Cardiac fibroblast (primary cell): ENCODE measurements at regions not wholly inside any gene's neighbourhood (a gene's known extent, or its start where the extent isn't known, plus 50 kb on each side); places are given as distances from the start of the nearest gene placed in this dataset.
A peak's percentile ranks its signal among the peaks of the same experiment; 100 is the strongest.
"Not testable (repeated sequence)": the region's sequence is repeated elsewhere in the genome, so short reads cannot be mapped to it uniquely, and the experiment has no call there.

Experiments used
- DNase-seq, 2 donors: peaks; one replicate each; pipeline versions ENCODE4 v3.0.0 to v3.0.0-alpha.2; 2010; ENCODE audit warnings: low read depth in 2 of 2
- H3K4me3 ChIP-seq, 2 donors: replicated peaks in 1 of 2; 1 replicate in 1 of 2; 2 replicates in 1 of 2; pipeline ENCODE4 v1.5.1; 2011; ENCODE audit warnings: low read depth in 2 of 2, low read length in 2 of 2, mild to moderate bottlenecking in 2 of 2, moderate library complexity in 1 of 2
- TF ChIP-seq, protein P1 (sequence below): IDR thresholded peaks from one replicate; pipeline ENCODE4 v1.5.1; 2011; ENCODE audit warnings: low read depth, mild to moderate bottlenecking, low read length, inconsistent platforms

DNA sequence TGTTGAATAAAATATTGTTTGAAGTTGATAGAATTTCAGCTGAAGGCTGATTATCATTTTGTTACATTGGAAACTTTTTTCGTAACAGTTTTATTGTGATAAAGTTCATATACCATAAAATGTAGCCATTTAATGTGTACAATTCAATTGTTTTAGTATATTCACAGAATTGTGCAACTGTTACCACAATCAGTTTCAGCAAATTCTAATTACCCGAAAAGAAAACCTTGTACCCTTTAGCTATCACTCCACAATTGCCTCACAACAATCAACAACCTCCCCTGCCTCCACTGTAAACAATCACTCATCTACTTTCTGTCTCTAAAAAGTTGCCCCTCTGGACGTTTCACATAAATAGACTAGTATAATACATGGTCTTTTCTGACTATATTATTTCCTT, 179.7 kb upstream of the BET1 start:
- H3K4me3 ChIP-seq, result no peak overlapping the region
- TF ChIP-seq, protein P1, sequence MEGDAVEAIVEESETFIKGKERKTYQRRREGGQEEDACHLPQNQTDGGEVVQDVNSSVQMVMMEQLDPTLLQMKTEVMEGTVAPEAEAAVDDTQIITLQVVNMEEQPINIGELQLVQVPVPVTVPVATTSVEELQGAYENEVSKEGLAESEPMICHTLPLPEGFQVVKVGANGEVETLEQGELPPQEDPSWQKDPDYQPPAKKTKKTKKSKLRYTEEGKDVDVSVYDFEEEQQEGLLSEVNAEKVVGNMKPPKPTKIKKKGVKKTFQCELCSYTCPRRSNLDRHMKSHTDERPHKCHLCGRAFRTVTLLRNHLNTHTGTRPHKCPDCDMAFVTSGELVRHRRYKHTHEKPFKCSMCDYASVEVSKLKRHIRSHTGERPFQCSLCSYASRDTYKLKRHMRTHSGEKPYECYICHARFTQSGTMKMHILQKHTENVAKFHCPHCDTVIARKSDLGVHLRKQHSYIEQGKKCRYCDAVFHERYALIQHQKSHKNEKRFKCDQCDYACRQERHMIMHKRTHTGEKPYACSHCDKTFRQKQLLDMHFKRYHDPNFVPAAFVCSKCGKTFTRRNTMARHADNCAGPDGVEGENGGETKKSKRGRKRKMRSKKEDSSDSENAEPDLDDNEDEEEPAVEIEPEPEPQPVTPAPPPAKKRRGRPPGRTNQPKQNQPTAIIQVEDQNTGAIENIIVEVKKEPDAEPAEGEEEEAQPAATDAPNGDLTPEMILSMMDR, result no peak

DNA sequence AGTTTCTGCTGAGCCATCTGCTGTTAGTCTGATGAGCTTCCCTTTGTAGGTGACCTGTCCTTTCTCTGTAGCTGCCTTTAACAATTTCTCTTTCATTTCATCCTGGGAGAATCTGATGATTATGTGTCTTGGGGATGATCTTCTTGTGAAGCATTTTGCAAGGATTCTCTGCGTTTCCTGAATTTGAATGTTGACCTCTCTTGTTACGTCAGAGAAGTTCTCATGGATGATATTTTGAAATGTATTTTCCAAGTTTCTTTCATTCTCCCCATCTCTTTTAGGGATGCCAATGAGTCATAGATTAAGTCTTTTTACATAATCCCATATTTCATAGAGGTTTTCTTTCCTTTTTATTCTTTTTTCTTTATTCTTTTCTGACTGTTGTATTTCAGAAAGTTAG, 184.2 kb upstream of the BET1 start:
- H3K4me3 ChIP-seq, result no peak overlapping the region
- TF ChIP-seq, protein P1, result no peak
- DNase-seq, result peak; percentile 59 to 85

More for the DNA sequence above, 179.7 kb upstream of the BET1 start:
- DNase-seq, result peak; percentile 35 to 49

DNA sequence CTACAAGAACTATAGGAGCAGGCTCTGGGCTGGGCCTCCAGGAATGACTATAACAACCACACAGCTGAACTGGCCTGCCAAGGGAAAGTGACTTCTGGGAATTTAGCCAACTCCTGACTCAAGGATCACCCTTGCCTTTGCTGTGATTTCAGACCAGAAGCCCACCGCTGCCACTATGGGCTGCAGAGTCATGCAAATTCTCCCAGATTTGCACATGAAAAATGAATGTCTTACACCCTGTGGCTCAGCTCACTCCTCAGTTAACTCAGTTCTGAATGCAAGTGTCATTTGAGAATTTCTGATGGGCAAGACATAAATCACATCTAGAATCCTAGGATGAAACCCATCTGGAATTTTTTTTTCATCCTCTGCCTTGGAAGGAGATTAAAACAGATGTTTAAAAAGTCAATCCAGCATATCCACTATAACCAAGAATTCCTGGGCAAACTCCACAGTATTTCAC, 186.5 kb upstream of the BET1 start:
- peak; percentile 94 to 96 for DNase-seq
- H3K4me3 ChIP-seq, result no peak overlapping the region
- TF ChIP-seq, protein P1, result no peak

DNA sequence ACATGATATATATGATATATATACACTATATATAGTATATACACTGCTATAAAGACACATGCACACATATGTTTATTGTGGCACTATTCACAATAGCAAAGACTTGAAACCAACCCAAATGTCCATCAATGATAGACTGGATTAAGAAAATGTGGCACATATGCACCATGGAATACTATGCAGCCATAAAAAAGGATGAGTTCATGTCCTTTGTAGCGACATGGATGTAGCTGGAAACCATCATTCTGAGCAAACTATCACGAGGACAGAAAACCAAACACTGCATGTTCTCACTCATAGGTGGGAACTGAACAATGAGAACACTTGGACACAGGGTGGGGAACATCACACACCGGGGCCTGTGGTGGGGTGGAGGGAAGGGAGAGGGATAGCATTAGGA, 190.3 kb upstream of the BET1 start:
- H3K4me3 ChIP-seq, DNase-seq: not testable (repeated sequence)

DNA sequence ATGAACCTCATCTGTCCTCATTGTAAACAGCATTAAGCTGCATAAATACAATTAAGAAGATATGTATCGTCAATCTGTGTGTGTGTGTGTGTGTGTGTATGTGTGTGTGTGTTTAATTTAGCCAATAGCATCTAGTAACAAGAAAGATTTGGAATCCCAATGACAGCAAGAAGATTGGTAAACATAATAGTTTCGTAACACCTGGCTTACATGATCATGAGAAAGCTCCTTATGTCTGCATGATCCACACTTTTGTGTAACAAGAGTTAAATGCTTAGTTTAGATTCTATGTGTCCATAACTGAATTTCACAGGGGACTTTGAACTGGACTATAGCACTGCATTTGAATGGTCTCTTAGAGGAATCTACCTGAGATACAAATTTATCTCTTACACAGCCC, 191.0 kb upstream of the BET1 start:
- no peak overlapping the region for H3K4me3 ChIP-seq
- peak in 1 of 2 donors; percentile 39 for DNase-seq
- TF ChIP-seq, protein P1, result no peak

DNA sequence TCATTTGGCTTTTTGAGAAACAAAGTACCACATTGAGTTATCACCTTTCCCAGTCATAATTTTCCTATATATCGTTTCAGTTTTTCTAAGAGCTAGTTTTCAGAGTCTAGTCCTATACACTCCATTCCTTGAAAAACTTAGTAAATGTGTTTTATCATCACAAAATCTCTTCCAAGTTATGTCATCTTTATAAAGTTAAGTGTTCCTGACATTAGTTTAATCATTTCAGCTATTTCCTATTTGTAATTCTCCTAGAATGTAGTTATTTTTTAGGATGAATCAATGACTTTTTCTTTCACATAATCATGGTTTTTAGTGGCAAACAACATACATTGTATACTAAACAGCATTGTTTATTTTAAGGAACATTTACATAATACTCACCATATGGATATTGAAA, 191.7 kb upstream of the BET1 start:
- DNase-seq, result no peak
- H3K4me3 ChIP-seq, result no peak overlapping the region
- TF ChIP-seq, protein P1, result no peak

DNA sequence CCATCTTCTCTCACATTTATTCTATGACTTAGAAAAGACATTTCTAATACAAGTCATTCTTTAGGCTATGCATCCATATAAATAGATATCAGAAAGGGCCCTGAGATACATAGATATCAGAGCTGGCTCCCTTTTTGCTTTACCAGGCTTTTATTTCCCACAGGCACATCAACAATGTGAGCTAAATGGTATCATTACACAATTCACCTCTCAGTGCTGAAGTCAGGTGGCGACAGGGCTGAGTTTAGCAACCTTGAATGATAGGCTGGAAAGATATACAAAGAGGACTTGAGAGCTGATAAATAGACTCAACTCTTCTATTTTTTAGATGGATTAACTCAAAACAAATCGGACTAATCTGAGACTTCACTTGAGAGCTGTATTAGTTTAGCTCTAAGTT, 189.2 kb upstream of the COL1A2 start:
- DNase-seq, result no peak
- TF ChIP-seq, protein P1, result no peak
- H3K4me3 ChIP-seq, result no peak overlapping the region
